ENCODE measurements at regions not wholly inside any gene's neighbourhood (a gene's known extent, or its start where the extent isn't known, plus 50 kb on each side); places are given as distances from the start of the nearest gene placed in this dataset.

- Histone ChIP-seq H3K23ac (ENCODE audit: low read depth, low read length, poor library complexity) (no peak overlapping the region), H3K4ac (ENCODE audit: low read length) (no peak overlapping the region), H3K4me1 (ENCODE audit: control insufficient read depth in 2 of 2, insufficient read depth in 1 of 2, low read depth in 1 of 2, low read length in 2 of 2) (peaks cover 5 to 15% of the 10 kb centered on the region in 2 donors), H4K91ac (ENCODE audit: low read depth, low read length, poor library complexity) (no peak overlapping the region), H2BK12ac (ENCODE audit: low read length) (no peak overlapping the region), H3K4me2 (ENCODE audit: insufficient read depth, low read length, poor library complexity, severe bottlenecking) (no peak overlapping the region), H3K18ac (ENCODE audit: low read length) (no peak overlapping the region), H3K36me3 (replicated peaks in 1 of 2; ENCODE audit: control insufficient read depth in 2 of 2, insufficient read depth in 2 of 2, low read length in 2 of 2) (no peaks in the 10 kb centered on the region), H3K27ac (replicated peaks; ENCODE audit: low read length) (no peak overlapping the region), H4K8ac (ENCODE audit: low read depth, low read length) (no peak overlapping the region), H2BK120ac (ENCODE audit: low read depth, low read length) (no peak overlapping the region), H2AK5ac (ENCODE audit: low read depth, low read length) (no peak overlapping the region), H3K9ac (ENCODE audit: low read depth, low read length, poor library complexity) (no peak overlapping the region), H3K4me3 (ENCODE audit: low read length in 2 of 2) (no peak overlapping the region), H3K27me3 (ENCODE audit: control insufficient read depth in 3 of 3, insufficient read depth in 3 of 3, low read depth in 1 of 3, low read length in 3 of 3) (no peaks in the 10 kb centered on the region), H3K9me3 (replicated peaks in 1 of 2; ENCODE audit: control insufficient read depth in 2 of 2, insufficient read depth in 1 of 2, low read depth in 1 of 2, low read length in 2 of 2) (peaks cover 0 to 11% of the 10 kb centered on the region in 2 donors), H2AFZ (ENCODE audit: low read length) (peak overlapping the region; percentile 73), H3K79me1 (ENCODE audit: low read depth, low read length) (no peaks in the 10 kb centered on the region), H2BK5ac (ENCODE audit: low read length) (no peak overlapping the region), H2BK15ac (ENCODE audit: low read length) (no peak overlapping the region), H3K14ac (ENCODE audit: low read length) (no peak overlapping the region)
- no CpG with 5 or more reads among the region's 7 CpGs for WGBS, 2 donors (ENCODE audit: extremely low coverage in 2 of 2, insufficient read length in 2 of 2, insufficient replicate concordance in 1 of 2)
- peak; percentile 17 for DNase-seq (ENCODE audit: low spot score)
Observed at GRCh38 chr1:59156526-59157199, 140.2 kb upstream of the FGGY start.

DNA sequence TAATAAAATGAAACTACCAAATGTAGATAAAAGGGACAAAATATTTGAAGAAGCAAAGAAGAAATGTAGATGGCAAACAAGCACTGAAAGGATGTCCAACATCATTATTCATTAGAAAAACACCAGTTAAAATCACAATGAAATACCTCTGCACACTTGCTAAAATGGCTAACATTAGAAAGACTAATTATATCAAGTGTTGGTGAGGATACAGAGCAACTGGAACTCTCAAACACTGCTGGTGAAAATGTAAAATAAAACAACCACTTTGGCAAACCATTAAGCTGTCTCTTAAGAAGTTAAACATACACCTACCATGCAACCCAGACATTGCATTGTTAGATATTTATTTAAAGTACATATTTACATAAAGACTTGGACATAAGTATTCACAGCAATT lies 138.6 kb upstream of the FGGY start:
- Histone ChIP-seq H2BK15ac (ENCODE audit: low read length) (no peak overlapping the region), H3K4ac (ENCODE audit: low read length) (no peak overlapping the region), H3K9me3 (replicated peaks in 1 of 2; ENCODE audit: control insufficient read depth in 2 of 2, insufficient read depth in 1 of 2, low read depth in 1 of 2, low read length in 2 of 2) (peaks cover 0 to 11% of the 10 kb centered on the region in 2 donors), H2AFZ (ENCODE audit: low read length) (no peak overlapping the region), H3K4me1 (ENCODE audit: control insufficient read depth in 2 of 2, insufficient read depth in 1 of 2, low read depth in 1 of 2, low read length in 2 of 2) (peaks cover 5 to 15% of the 10 kb centered on the region in 2 donors), H3K4me2 (ENCODE audit: insufficient read depth, low read length, poor library complexity, severe bottlenecking) (no peak overlapping the region), H3K18ac (ENCODE audit: low read length) (no peak overlapping the region), H3K14ac (ENCODE audit: low read length) (no peak overlapping the region), H3K9ac (ENCODE audit: low read depth, low read length, poor library complexity) (no peak overlapping the region), H3K23ac (ENCODE audit: low read depth, low read length, poor library complexity) (no peak overlapping the region), H4K8ac (ENCODE audit: low read depth, low read length) (no peak overlapping the region), H3K27me3 (ENCODE audit: control insufficient read depth in 3 of 3, insufficient read depth in 3 of 3, low read depth in 1 of 3, low read length in 3 of 3) (no peaks in the 10 kb centered on the region), H2AK5ac (ENCODE audit: low read depth, low read length) (no peak overlapping the region), H3K79me1 (ENCODE audit: low read depth, low read length) (no peaks in the 10 kb centered on the region), H3K27ac (replicated peaks; ENCODE audit: low read length) (no peak overlapping the region), H2BK120ac (ENCODE audit: low read depth, low read length) (no peak overlapping the region), H2BK5ac (ENCODE audit: low read length) (no peak overlapping the region), H4K91ac (ENCODE audit: low read depth, low read length, poor library complexity) (no peak overlapping the region), H2BK12ac (ENCODE audit: low read length) (no peak overlapping the region), H3K36me3 (replicated peaks in 1 of 2; ENCODE audit: control insufficient read depth in 2 of 2, insufficient read depth in 2 of 2, low read length in 2 of 2) (no peaks in the 10 kb centered on the region), H3K4me3 (ENCODE audit: low read length in 2 of 2) (no peak overlapping the region)
- DNase-seq (ENCODE audit: low spot score) = no peak

- Histone ChIP-seq H3K9me3 (replicated peaks in 1 of 2; ENCODE audit: control insufficient read depth in 2 of 2, insufficient read depth in 1 of 2, low read depth in 1 of 2, low read length in 2 of 2) (peaks cover 0 to 11% of the 10 kb centered on the region in 2 donors), H3K23ac (ENCODE audit: low read depth, low read length, poor library complexity) (no peak overlapping the region), H4K8ac (ENCODE audit: low read depth, low read length) (no peak overlapping the region), H3K4ac (ENCODE audit: low read length) (no peak overlapping the region), H3K9ac (ENCODE audit: low read depth, low read length, poor library complexity) (no peak overlapping the region), H2AK5ac (ENCODE audit: low read depth, low read length) (no peak overlapping the region), H2BK120ac (ENCODE audit: low read depth, low read length) (no peak overlapping the region), H3K27me3 (ENCODE audit: control insufficient read depth in 3 of 3, insufficient read depth in 3 of 3, low read depth in 1 of 3, low read length in 3 of 3) (no peaks in the 10 kb centered on the region), H3K27ac (replicated peaks; ENCODE audit: low read length) (no peak overlapping the region), H3K79me1 (ENCODE audit: low read depth, low read length) (no peaks in the 10 kb centered on the region), H4K91ac (ENCODE audit: low read depth, low read length, poor library complexity) (no peak overlapping the region), H3K36me3 (replicated peaks in 1 of 2; ENCODE audit: control insufficient read depth in 2 of 2, insufficient read depth in 2 of 2, low read length in 2 of 2) (no peaks in the 10 kb centered on the region), H2BK5ac (ENCODE audit: low read length) (no peak overlapping the region), H2BK15ac (ENCODE audit: low read length) (no peak overlapping the region), H3K18ac (ENCODE audit: low read length) (no peak overlapping the region), H3K14ac (ENCODE audit: low read length) (no peak overlapping the region), H2BK12ac (ENCODE audit: low read length) (no peak overlapping the region), H3K4me3 (ENCODE audit: low read length in 2 of 2) (no peak overlapping the region), H3K4me1 (ENCODE audit: control insufficient read depth in 2 of 2, insufficient read depth in 1 of 2, low read depth in 1 of 2, low read length in 2 of 2) (peaks cover 5 to 16% of the 10 kb centered on the region in 2 donors), H3K4me2 (ENCODE audit: insufficient read depth, low read length, poor library complexity, severe bottlenecking) (no peak overlapping the region), H2AFZ (ENCODE audit: low read length) (no peak overlapping the region)
- no peak for DNase-seq (ENCODE audit: low spot score)
- WGBS, 2 donors (ENCODE audit: extremely low coverage in 2 of 2, insufficient read length in 2 of 2, insufficient replicate concordance in 1 of 2) = no CpG with 5 or more reads among the region's 3 CpGs
Observed at GRCh38 chr1:59159557-59160203, 137.2 kb upstream of the FGGY start.

DNA sequence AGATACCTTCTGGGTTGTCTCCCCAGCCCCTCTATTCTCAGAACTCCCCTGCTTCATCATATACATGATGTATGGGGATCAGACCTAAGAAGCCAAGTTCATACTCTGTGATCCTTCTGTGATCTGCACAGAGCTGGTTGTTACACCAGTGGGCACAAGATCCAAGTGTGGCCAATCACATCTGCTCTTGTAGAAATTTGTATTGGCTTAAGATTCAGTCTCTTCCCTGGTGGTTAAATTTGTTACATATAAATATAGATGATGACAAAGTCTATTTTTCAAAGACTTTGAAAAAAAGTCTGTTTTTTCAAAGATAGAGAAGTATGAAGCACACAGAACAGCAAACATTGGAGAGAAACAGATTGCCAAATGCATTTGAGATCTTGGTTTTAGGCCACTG lies 135.8 kb upstream of the FGGY start:
- no peak overlapping the region for H3K23ac ChIP-seq (ENCODE audit: low read depth, low read length, poor library complexity)
- no peak overlapping the region for H3K14ac ChIP-seq (ENCODE audit: low read length)
- H2BK12ac ChIP-seq (ENCODE audit: low read length) = no peak overlapping the region
- no peak overlapping the region for H2AFZ ChIP-seq (ENCODE audit: low read length)
- no peaks in the 10 kb centered on the region for H3K36me3 ChIP-seq (replicated peaks in 1 of 2; ENCODE audit: control insufficient read depth in 2 of 2, insufficient read depth in 2 of 2, low read length in 2 of 2)
- DNase-seq (ENCODE audit: low spot score) = no peak
- no peak overlapping the region for H3K4me3 ChIP-seq (ENCODE audit: low read length in 2 of 2)
- no peaks in the 10 kb centered on the region for H3K27me3 ChIP-seq (ENCODE audit: control insufficient read depth in 3 of 3, insufficient read depth in 3 of 3, low read depth in 1 of 3, low read length in 3 of 3)
- no peak overlapping the region for H2BK15ac ChIP-seq (ENCODE audit: low read length)
- no peak overlapping the region for H4K91ac ChIP-seq (ENCODE audit: low read depth, low read length, poor library complexity)
- no peak overlapping the region for H2AK5ac ChIP-seq (ENCODE audit: low read depth, low read length)
- no peak overlapping the region for H4K8ac ChIP-seq (ENCODE audit: low read depth, low read length)
- no peak overlapping the region for H3K4ac ChIP-seq (ENCODE audit: low read length)
- no peak overlapping the region for H3K9ac ChIP-seq (ENCODE audit: low read depth, low read length, poor library complexity)
- H3K4me2 ChIP-seq (ENCODE audit: insufficient read depth, low read length, poor library complexity, severe bottlenecking) = no peak overlapping the region
- no peak overlapping the region for H3K27ac ChIP-seq (replicated peaks; ENCODE audit: low read length)
- no peaks in the 10 kb centered on the region for H3K79me1 ChIP-seq (ENCODE audit: low read depth, low read length)
- H2BK5ac ChIP-seq (ENCODE audit: low read length) = no peak overlapping the region
- no peak overlapping the region for H3K18ac ChIP-seq (ENCODE audit: low read length)
- peaks cover 0 to 11% of the 10 kb centered on the region in 2 donors for H3K9me3 ChIP-seq (replicated peaks in 1 of 2; ENCODE audit: control insufficient read depth in 2 of 2, insufficient read depth in 1 of 2, low read depth in 1 of 2, low read length in 2 of 2)
- no peak overlapping the region for H2BK120ac ChIP-seq (ENCODE audit: low read depth, low read length)
- peaks cover 5 to 14% of the 10 kb centered on the region in 2 donors for H3K4me1 ChIP-seq (ENCODE audit: control insufficient read depth in 2 of 2, insufficient read depth in 1 of 2, low read depth in 1 of 2, low read length in 2 of 2)
